ENCODE measurements at regions not wholly inside any gene's neighbourhood (a gene's known extent, or its start where the extent isn't known, plus 50 kb on each side); places are given as distances from the start of the nearest gene placed in this dataset.

- TF ChIP-seq SUZ12 (IDR thresholded peaks at IDR 0.05; ENCODE audit: extremely low read depth, insufficient read depth, insufficient read length): no peak
- no peak for TF ChIP-seq ZNF274 (IDR thresholded peaks at IDR 0.05; ENCODE audit: low read depth, low read length)
Observed at GRCh38 chr17:36741019-36741902, 139.9 kb downstream of the MRM1 start.

All from NT2/D1 (cell line).